Daoy (cell line): ENCODE measurements at regions not wholly inside any gene's neighbourhood (a gene's known extent, or its start where the extent isn't known, plus 50 kb on each side); places are given as distances from the start of the nearest gene placed in this dataset.

Experiments
- DNase-seq: peaks from one replicate; pipeline ENCODE4 v3.0.0-alpha.2; 2015; ENCODE audit warnings: low read depth

DNA sequence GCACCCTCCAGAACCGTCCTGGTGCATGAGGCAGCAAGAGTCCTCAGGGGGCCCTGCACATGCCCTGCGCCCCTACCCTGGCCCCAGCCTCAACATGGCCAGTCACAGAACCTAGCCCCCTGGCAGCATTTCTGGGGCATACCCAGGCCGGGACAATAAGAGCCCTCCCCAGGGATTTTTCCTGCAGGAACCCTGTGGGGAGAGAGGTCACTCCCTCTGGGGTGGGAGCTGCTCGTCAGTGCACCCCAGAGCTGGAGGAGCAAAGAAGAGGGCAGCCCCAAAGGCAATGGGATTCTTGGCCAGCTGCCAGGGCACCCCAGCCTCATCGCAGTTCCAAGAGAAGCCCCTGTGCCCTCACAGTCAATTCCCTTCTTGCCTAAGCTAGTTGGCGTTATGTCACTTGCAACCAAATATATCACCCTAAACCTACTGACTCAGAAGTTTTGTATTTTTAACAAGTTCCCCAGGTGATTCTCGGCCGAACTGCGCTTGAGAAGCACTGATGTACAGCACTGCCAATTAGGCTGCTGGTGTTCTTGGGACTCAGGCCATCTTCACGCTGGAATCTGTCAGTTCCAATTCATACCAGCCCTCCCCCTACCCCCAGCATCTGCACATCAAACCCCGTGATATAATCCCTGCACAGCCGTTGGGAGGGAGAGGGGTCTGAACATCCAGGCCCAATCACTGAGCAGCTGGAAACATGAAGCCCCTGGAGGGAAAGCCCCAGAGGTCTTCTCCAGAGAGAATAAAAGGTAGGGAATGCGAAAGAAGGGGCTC is 87.5 kb upstream of the PRR20G start:
- DNase-seq: no peak

DNA sequence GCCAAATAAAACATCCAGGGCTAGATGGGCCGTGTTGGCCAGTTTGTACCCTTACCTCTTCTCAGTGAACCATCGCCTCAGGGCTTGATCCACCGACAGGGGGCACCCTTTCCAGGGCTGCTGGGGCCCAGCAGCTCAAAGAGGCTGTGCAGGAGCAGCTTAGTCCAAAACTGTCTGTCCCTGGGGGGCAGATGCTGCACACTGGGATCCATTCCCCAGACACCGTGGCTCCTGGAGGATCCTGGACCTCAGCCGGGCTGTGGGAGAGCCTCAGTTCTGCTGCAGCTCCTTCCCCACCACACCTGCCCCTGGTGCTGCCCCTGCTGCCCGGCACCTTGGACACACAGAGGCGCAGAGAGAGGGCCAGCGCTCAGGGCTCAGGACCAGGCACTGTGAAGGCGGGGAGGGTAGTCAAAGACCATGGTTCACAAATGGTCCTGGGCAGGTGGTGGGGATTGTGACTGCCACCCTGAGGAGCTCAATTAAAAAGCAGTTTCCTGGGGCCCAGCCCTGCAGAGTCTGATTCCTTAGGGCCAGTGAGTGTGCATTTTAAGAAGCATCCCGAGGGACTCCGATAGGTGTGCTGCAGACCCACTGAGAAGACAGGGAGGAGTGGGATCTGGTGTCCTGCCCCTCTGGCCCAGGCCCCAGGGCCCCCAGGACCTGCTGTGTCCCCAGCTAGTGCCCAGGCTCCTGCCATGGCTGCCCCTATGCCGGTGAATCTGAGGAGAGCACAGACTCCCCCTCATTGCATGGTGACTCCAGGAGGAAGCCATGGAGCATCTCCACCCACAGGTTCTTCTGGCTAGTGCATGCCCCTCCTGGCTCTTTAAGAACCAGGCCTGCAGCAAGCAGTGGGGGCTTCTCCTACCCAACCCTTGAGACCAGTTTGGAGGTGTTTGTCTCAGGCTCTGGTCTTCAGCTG is 86.5 kb upstream of the PRR20G start:
- peak; percentile 35 for DNase-seq

DNA sequence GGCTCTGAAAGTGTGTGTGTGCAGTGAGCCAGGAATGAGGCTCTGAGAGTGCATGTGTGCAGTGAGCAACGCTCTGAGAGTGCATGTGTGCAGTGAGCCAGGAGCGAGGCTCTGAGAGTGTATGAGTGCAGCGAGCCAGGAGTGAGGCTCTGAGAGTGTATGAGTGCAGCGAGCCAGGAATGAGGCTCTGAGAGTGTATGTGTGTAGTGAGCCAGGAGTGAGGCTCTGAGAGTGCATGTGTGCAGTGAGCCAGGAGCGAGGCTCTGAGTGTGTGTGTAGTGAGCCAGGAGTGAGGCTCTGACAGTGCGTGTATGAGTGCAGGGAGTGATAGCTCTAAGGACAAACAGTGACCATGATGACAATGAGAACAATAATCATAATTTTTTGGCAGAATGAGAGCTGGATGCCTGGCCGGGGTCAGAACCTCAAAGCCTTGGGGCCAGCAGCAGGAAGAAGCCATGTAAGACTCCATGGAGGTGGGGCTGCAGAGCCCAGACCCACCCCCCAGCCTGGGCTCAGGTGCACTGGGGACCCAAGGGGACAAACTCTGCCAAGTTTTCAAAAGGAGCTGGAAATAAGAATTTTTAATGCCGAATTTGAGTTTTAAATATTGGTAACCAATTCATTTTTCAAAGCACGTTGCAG is 85.7 kb upstream of the PRR20G start:
- no peak for DNase-seq

GRCh38 chr3:127371846-127372245 is 84.0 kb upstream of the PRR20G start:
- DNase-seq: no peak

DNA sequence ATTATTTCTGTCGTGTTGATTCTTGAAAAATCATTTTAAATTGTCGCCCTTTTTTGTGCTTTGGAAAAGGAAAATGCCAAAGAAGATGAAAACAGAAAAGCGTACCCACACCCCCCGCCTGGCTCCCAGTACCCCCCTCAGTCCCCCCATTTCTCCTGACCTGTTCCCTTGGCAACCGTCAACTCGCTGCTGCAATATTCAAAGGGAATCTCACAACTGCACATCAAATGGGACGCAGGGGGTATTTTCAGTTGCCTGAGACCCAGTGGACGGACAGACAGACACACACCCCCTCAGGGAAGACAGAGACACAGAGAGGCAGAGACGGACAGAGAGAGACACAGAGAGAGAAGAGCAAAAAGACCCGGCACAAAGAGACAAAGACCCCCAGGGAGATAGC is 83.5 kb upstream of the PRR20G start:
- no peak for DNase-seq

- no peak for DNase-seq
These were observed 83.1 kb upstream of the PRR20G start for GRCh38 chr3:127370906-127371305.

DNA sequence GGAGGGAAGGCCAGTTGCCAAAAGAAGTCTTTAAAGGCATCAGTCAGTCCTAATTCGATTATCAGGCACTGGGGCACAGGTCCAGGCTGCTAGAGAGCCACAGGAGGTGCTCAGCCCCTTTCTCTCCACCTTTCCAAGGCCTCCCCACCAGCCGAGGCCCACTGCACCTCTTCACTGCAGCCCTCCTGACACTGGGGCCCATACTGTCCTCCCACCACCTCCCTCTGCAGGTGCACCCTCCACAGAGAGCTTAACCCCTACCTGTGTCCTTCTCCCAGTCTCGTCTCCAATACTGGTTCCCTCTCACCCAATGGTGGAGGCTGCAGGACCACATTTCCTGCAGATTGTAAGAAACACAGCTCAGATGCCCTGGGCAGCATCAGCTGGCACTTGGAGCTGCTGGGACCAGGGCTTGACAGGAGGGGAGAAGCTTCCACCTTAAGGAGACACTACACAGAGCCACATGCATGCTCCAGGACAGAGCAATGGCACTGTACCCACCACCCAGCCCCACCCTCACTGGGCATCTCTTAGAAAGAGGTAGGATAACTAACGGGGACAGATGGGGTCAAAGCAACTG is 81.6 kb upstream of the PRR20G start:
- DNase-seq: no peak

DNA sequence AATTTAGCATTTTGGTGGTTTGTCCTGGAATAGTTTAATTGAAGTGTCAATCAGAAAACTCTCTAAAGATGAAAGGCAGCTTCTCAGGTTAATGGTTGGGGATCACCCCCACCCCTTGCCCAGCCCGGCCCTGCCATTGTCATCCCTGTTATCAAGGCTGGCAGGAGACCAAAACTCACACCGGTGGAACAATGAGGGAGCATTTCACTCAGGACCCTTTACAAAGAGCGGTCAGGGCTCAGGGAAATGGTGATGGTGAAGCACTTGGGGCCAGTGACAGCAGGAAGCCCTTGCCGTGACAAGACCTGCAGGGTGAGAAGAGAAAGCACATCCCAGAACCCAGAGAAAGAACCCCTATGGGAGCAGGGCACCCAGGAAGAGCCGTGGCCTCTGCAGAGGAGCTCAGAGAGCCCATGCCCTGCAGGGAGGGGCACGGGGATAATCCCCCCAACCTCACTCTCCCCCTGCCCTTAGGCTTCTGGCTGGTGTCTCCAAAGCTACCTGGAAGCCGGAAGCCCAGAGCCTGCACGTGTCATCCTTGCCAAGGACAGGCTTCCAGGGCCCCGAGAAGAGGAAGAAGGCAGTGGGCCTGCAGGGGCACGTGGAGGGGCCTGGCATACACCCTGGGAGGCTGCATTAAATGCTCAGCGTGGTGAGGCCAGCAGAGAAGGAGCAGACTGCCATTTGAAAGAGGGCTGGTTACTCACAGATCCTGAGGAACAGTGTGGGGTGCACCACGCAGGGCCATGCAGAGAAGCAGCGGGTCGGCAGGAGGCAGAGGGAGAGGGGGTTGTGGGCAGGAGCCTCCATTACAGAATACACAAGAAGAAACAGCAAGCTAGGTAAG is 80.6 kb upstream of the PRR20G start:
- DNase-seq: no peak

DNA sequence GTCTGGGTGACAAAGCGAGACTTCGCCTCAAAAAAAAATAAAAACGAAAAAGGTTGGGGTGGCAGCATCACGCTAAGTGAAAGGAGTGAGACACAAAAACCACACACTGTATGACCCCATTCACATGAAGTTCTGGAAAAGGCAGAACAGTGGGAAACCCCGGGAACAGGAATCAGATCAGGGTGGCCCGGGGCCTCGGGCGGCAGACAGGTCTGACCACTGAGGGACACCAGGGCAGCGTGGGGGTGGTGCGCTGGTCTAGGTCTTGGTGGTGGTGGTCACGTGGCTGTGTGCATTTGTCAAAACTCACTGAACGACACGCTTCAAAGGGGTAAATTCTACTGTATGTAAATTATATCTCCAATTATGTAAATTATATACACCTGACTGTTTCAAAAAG is 79.7 kb upstream of the PRR20G start:
- DNase-seq: no peak

DNA sequence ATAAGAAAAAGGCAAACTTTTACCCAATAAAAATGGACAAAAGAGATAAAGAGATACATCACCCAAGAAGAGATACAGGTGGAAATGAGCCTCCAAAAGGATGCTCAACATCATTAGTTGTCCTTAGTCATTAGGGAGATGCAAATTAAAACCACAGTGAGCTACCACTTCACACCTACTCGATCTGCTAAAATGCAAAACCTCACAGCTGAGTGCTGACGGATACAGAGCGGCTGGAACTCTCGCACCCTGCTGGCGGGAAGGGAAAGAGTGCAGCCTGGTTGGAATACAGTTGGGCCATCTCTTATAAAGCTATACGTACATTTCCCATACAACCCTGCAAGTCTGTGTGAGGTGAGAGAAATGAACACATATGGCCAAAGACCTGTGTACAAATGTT is 78.5 kb upstream of the PRR20G start:
- DNase-seq: no peak

GRCh38 chr3:127365163-127365798 is 77.4 kb upstream of the PRR20G start:
- no peak for DNase-seq

DNA sequence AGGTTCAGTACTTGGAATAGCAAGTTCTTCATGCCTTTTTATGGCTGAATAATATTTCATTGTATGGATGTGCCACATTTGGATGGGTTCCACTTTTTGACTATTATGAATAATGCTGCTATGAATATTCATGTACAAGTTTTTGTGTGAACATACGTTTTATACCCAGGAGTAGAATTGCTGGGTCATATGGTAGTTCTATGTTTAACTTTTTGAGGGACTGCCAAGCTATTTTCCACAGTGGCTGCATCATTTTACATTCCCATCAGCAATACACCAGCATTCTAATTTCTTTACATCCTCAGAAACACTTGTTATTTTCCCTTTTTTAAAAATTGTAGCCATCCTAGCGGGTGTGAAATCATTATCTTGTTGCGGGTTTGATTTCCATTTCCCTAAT is 76.0 kb upstream of the PRR20G start:
- no peak for DNase-seq

- DNase-seq: no peak
These were observed 75.3 kb upstream of the PRR20G start for GRCh38 chr3:127363171-127363570.

GRCh38 chr3:127360647-127361046 is 72.8 kb upstream of the PRR20G start:
- no peak for DNase-seq

DNA sequence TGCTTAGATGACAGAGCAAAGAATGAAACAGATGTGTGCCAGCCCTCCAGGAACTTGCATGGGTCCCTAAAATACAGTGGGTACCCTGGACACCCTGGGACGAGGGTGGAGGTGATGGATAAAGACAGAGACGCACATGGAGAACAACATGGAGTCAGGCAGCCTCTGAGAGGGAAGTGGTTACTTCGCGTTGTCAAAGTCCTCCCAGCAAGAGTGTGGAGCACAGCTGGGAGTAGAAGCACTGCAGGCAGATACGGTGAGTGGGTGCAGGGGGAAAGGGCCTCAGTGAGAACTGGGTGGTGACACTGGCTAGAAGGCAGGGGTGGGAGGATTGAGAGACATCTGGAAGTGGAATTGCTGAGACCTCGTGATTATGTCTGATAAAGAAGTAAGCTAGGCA is 70.8 kb upstream of the PRR20G start:
- no peak for DNase-seq

- DNase-seq: no peak
These were observed 68.5 kb upstream of the PRR20G start for GRCh38 chr3:127356381-127356780.

GRCh38 chr3:127354761-127355160 is 66.9 kb upstream of the PRR20G start:
- no peak for DNase-seq

GRCh38 chr3:127352612-127353011 is 64.8 kb upstream of the PRR20G start:
- DNase-seq: no peak

GRCh38 chr3:127351775-127352350 is 64.0 kb upstream of the PRR20G start:
- DNase-seq: no peak

DNA sequence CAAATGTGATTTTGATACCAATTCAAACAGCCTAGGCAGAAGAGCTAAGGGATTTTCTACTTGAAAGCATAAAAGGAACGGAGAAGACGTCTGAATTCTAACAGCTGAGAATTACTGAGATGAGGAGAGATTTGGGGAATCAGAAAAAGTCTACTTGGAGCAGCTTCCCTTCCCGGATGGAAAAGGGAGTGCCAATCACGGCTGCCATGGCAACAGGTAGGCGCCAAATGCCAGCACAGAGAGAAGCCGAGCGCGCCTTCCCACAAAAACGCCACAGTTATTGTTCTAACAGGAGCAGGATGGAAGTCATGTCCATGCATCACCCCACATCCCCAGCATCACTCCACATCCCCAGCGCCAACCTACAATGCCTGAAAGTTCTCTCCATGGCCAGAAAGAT is 63.5 kb upstream of the PRR20G start:
- no peak for DNase-seq
